Activated CD8-positive, alpha-beta T cell treated with anti-CD3 and anti-CD28 coated beads for 36 hours (primary cell): ENCODE measurements at regions not wholly inside any gene's neighbourhood (a gene's known extent, or its start where the extent isn't known, plus 50 kb on each side); places are given as distances from the start of the nearest gene placed in this dataset.

Source experiments
- ATAC-seq: fragments of 200-7000 bp; cut with Tn5 transposase; one replicate; pipeline ENCODE4 v1.10.0; 2021; ENCODE audit warnings: mild to moderate bottlenecking, moderate library complexity
- CTCF ChIA-PET: fragments of 350-600 bp; sonication (Branson Sonifier 250); formaldehyde crosslinking; loops from one replicate; lab custom pipeline; 2021; ENCODE audit warnings: antibody characterized with exemption; lab: Charles Lee
- POLR2A ChIA-PET: fragments of 350-600 bp; sonication (Branson Sonifier 250); formaldehyde crosslinking; loops from one replicate; lab custom pipeline; 2021; ENCODE audit warnings: antibody characterized with exemption; lab: Charles Lee
- DNase-seq: peaks from one replicate; pipeline ENCODE4 v3.0.0-alpha.2; 2020
- H3K27ac Mint-ChIP-seq: one replicate; pipeline ENCODE4 v1.8.0; 2021; ENCODE audit warnings: mild to moderate bottlenecking, mixed read lengths
- H3K27me3 Mint-ChIP-seq: one replicate; pipeline ENCODE4 v1.8.0; 2021; ENCODE audit warnings: mixed read lengths
- H3K36me3 Mint-ChIP-seq: one replicate; pipeline ENCODE4 v1.8.0; 2021; ENCODE audit warnings: low read depth, mixed read lengths
- H3K4me1 Mint-ChIP-seq: one replicate; pipeline ENCODE4 v1.8.0; 2021; ENCODE audit warnings: low read depth, mixed read lengths
- H3K4me3 Mint-ChIP-seq: one replicate; pipeline ENCODE4 v1.8.0; 2021; ENCODE audit warnings: mild to moderate bottlenecking, moderate library complexity, mixed read lengths
- H3K9me3 Mint-ChIP-seq: one replicate; pipeline ENCODE4 v1.8.0; 2021; ENCODE audit warnings: mixed read lengths
- CTCF ChIP-seq: fragments of 200-600 bp; IDR thresholded peaks from one replicate; pipeline ENCODE4 v1.8.0; 2022; ENCODE audit warnings: antibody characterized with exemption, mild to moderate bottlenecking
- intact Hi-C: fragments of 100-400 bp; cut with micrococcal nuclease; formaldehyde crosslinking; loops from one replicate; pipeline ENCODE4 v1.10.0; 2022

DNA sequence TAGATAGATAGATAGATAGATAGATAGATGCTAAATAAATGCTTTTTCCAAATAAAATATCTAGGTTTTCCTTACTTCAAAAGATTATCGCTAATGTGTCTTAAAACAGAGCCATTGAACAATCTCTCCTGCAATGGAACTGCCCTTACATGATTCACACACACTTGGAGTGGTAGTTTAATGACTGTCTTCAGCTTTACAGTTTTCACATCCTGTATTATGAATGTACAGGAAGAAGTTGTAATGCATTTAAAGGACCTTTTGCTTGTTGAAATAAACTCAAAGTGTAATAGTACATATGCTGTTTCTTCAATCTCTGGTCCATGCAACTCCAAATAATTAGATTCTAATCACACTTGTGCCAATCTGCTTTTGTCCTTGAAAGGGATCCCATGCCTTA lies 797.6 kb upstream of the CDH2 start:
- H3K4me3 Mint-ChIP-seq = no peak overlapping the region
- TF ChIP-seq CTCF = no peak
- H3K27me3 Mint-ChIP-seq = no peaks in the 10 kb centered on the region
- ChIA-PET CTCF (no interaction called here), POLR2A (no interaction called here)
- intact Hi-C loops = no loop called here
- no peak overlapping the region for H3K27ac Mint-ChIP-seq
- H3K4me1 Mint-ChIP-seq = no peaks in the 10 kb centered on the region
- no peaks in the 10 kb centered on the region for H3K36me3 Mint-ChIP-seq
- DNase-seq (no peak), ATAC-seq (no peak)
- H3K9me3 Mint-ChIP-seq = peaks cover 15% of the 10 kb centered on the region

DNA sequence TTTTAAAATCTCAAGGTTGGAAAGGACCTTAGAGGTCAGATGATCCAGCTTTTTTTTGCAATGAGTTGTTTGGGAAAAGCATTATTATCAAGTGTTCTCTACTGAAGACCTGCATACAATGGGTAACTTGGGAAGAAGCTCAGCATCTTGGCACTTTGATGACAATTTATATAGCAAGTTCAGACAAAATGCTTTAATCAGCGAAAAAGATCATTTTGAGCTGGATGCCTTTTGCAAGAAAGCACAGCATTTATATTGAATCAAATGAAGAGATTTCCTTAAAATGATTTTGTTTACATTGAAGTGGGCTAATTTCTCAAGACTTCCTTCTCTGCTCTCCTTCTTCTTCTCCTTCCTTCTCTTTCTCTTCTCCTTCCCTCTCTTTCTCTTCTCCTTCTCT lies 796.4 kb upstream of the CDH2 start:
- ATAC-seq = no peak
- H3K4me1 Mint-ChIP-seq = no peaks in the 10 kb centered on the region

GRCh38 chr18:28972333-28972907 lies 795.5 kb upstream of the CDH2 start:
- DNase-seq = no peak
- ChIA-PET POLR2A (no interaction called here), CTCF (interaction anchor here (0.9 kb wide), 1 partner anchor 10 kb away, joined by 3 read pairs; no protein-coding TSS in a partner anchor)
- ATAC-seq = no peak
- intact Hi-C loops = no loop called here
- Mint-ChIP-seq H3K27ac (no peak overlapping the region), H3K36me3 (no peaks in the 10 kb centered on the region), H3K4me3 (no peak overlapping the region), H3K4me1 (no peaks in the 10 kb centered on the region), H3K9me3 (peaks cover 13% of the 10 kb centered on the region), H3K27me3 (no peaks in the 10 kb centered on the region)
- TF ChIP-seq CTCF = no peak

More for the DNA sequence above, 796.4 kb upstream of the CDH2 start:
- Mint-ChIP-seq H3K9me3 (peaks cover 16% of the 10 kb centered on the region), H3K4me3 (no peak overlapping the region), H3K36me3 (no peaks in the 10 kb centered on the region), H3K27me3 (no peaks in the 10 kb centered on the region), H3K27ac (no peak overlapping the region)
- CTCF ChIA-PET = interaction anchor here (1.2 kb wide), 1 partner anchor 11 kb away, joined by 5 read pairs; no protein-coding TSS in a partner anchor
- TF ChIP-seq CTCF = no peak
- POLR2A ChIA-PET = no interaction called here
- intact Hi-C loops = no loop called here
- no peak for DNase-seq

- Mint-ChIP-seq H3K27ac (no peak overlapping the region), H3K27me3 (no peaks in the 10 kb centered on the region), H3K4me1 (no peaks in the 10 kb centered on the region), H3K9me3 (peaks cover 8% of the 10 kb centered on the region), H3K36me3 (no peaks in the 10 kb centered on the region), H3K4me3 (no peak overlapping the region)
- DNase-seq = no peak
- intact Hi-C loops = no loop called here
- ChIA-PET CTCF (no interaction called here), POLR2A (no interaction called here)
- no peak for ATAC-seq
- no peak for TF ChIP-seq CTCF
These were observed 786.6 kb upstream of the CDH2 start for GRCh38 chr18:28963481-28963880.

DNA sequence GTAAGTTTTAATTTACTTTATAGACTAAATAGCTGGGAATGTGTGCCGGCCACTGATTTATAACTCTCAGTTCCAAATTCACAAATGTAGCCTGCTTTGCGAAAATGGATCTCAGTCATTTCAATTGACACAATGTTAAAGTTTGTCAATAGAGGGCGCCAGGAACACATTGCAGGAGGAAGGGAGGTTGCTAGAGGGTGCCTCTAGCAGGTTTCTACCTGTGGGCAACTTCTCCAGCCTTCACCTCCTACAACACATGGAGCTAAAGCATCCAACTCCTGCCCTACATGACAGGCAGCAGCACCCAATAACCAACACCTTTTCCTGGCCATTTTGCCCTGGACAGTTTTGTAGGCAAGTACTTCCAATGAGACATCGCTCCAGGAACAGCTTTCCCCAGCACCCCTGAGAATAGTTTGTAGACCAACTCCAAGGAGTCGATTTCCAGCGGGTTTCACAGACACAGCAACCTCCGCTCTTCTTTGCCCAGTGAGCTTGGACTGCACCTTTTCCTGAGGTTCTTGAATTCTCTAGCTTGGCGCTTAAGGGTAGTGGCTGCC lies 784.8 kb upstream of the CDH2 start:
- H3K9me3 Mint-ChIP-seq = peaks cover 6% of the 10 kb centered on the region
- no peaks in the 10 kb centered on the region for H3K36me3 Mint-ChIP-seq
- H3K4me3 Mint-ChIP-seq = no peak overlapping the region
- H3K27ac Mint-ChIP-seq = no peak overlapping the region
- ChIA-PET POLR2A (no interaction called here), CTCF (interaction anchor here (1.0 to 1.4 kb wide), 2 partner anchors 10 to 12 kb away, joined by 3 to 5 read pairs; no protein-coding TSS in a partner anchor)
- no peak for TF ChIP-seq CTCF
- intact Hi-C loops = no loop called here
- H3K27me3 Mint-ChIP-seq = no peaks in the 10 kb centered on the region
- ATAC-seq = no peak
- peak; percentile 1 for DNase-seq
- no peaks in the 10 kb centered on the region for H3K4me1 Mint-ChIP-seq
